SK-N-SH (cell line): ENCODE measurements at regions not wholly inside any gene's neighbourhood (a gene's known extent, or its start where the extent isn't known, plus 50 kb on each side); places are given as distances from the start of the nearest gene placed in this dataset.

Experiments used
- CTCF ChIA-PET: fragments of 300-600, 350-600 bp; formaldehyde crosslinking; extraction: SDS; loops from one replicate; lab custom pipeline; 2021; lab: Yijun Ruan, JAX
- POLR2A ChIA-PET: fragments of 350-600 bp; sonication (Branson Sonifier 250); formaldehyde crosslinking; extraction: SDS; loops from one replicate; lab custom pipeline; 2020; ENCODE audit warnings: antibody characterized with exemption, inconsistent platforms; lab: Yijun Ruan, JAX
- DNase-seq: peaks from one replicate; pipeline ENCODE4 v3.0.0; 2012
- H2AFZ ChIP-seq: fragments of 200-600 bp; sonication (generic); 2 replicates; pipeline ENCODE4 v1.8.1; 2016; ENCODE audit warnings: antibody characterized with exemption, mild to moderate bottlenecking, low read depth
- H3F3A ChIP-seq: fragments of 200-600 bp; sonication (generic); replicated peaks from 2 replicates; pipeline ENCODE3; 2016; ENCODE audit warnings: antibody characterized with exemption, mild to moderate bottlenecking; ENCODE audit not compliant: insufficient read depth
- H3K27ac ChIP-seq, 2 experiments: fragments of 200-500 bp in 1 of 2; fragments of 200-600 bp in 1 of 2; sonication (Bioruptor generic) in 1 of 2; sonication (generic), shearing (Covaris generic) in 1 of 2; 2 replicates each; pipeline versions ENCODE4 v1.5.1 to v1.6.1; 2014 to 2016; ENCODE audit warnings: low read depth in 2 of 2, inconsistent platforms in 1 of 2, low read length in 1 of 2, mild to moderate bottlenecking in 1 of 2, mixed read lengths in 1 of 2
- H3K27me3 ChIP-seq: fragments of 200-600 bp; sonication (generic), shearing (Covaris generic); 2 replicates; pipeline ENCODE4 v1.6.1; 2016; ENCODE audit warnings: mixed run types; ENCODE audit not compliant: insufficient read depth
- H3K36me3 ChIP-seq, 2 experiments: fragments of 200-500 bp in 1 of 2; fragments of 200-600 bp in 1 of 2; sonication (Bioruptor generic) in 1 of 2; sonication (generic) in 1 of 2; replicated peaks in 1 of 2; 2 replicates each; pipeline versions ENCODE3 to v1.5.1; 2014 to 2016; ENCODE audit warnings: low read length in 1 of 2, mild to moderate bottlenecking in 1 of 2; ENCODE audit not compliant: insufficient read depth in 2 of 2, control insufficient read depth in 1 of 2
- H3K4me1 ChIP-seq, 2 experiments: fragments of 200-500 bp in 1 of 2; fragments of 200-600 bp in 1 of 2; sonication (Bioruptor generic) in 1 of 2; sonication (generic), shearing (Covaris generic) in 1 of 2; 2 replicates each; pipeline versions ENCODE4 v1.5.1 to v1.6.1; 2014 to 2016; ENCODE audit warnings: low read depth in 1 of 2, low read length in 1 of 2, mixed run types in 1 of 2; ENCODE audit not compliant: insufficient read depth in 2 of 2, control insufficient read depth in 1 of 2
- H3K4me2 ChIP-seq: fragments of 200-600 bp; sonication (generic), shearing (Covaris generic); 2 replicates; pipeline ENCODE4 v1.6.1; 2017; ENCODE audit warnings: mixed run types
- H3K4me3 ChIP-seq, 2 experiments: fragments of 200-500 bp in 1 of 2; fragments of 200-600 bp in 1 of 2; sonication (Bioruptor generic) in 1 of 2; sonication (generic), shearing (Covaris generic) in 1 of 2; 2 replicates each; pipeline versions ENCODE4 v1.5.1 to v1.8.1; 2014 to 2016; ENCODE audit warnings: low read depth in 2 of 2, inconsistent platforms in 1 of 2, low read length in 1 of 2, mild to moderate bottlenecking in 1 of 2, mixed read lengths in 1 of 2, moderate library complexity in 1 of 2
- H3K79me2 ChIP-seq: fragments of 200-600 bp; sonication (generic); 2 replicates; pipeline ENCODE4 v1.8.1; 2017; ENCODE audit warnings: mild to moderate bottlenecking; ENCODE audit not compliant: insufficient read depth
- H3K9ac ChIP-seq: fragments of 200-600 bp; sonication (generic); 2 replicates; pipeline ENCODE4 v1.6.1; 2017; ENCODE audit warnings: mixed run types
- H3K9me2 ChIP-seq: fragments of 200-600 bp; sonication (generic); 2 replicates; pipeline ENCODE4 v1.6.1; 2017; ENCODE audit warnings: mixed run types
- H3K9me3 ChIP-seq: fragments of 200-600 bp; sonication (generic); 2 replicates; pipeline ENCODE4 v1.6.1; 2017; ENCODE audit warnings: mixed run types, mild to moderate bottlenecking, moderate library complexity
- H4K20me1 ChIP-seq: fragments of 200-600 bp; sonication (generic); 2 replicates; pipeline ENCODE4 v1.6.1; 2017; ENCODE audit warnings: mild to moderate bottlenecking, mixed run types; ENCODE audit not compliant: insufficient read depth
- CHD2 ChIP-seq: fragments of 150-350 bp; IDR thresholded peaks from 2 replicates; pipeline ENCODE4 v1.6.1; 2018; ENCODE audit warnings: low read length; ENCODE audit not compliant: partially characterized antibody
- EZH2phosphoT487 ChIP-seq: fragments of 200-600 bp; sonication (generic); IDR thresholded peaks from 2 replicates; pipeline ENCODE4 v1.6.1; 2017; ENCODE audit warnings: low read depth, mixed run types, mild to moderate bottlenecking, antibody characterized with exemption, moderate library complexity, borderline replicate concordance
- GABPA ChIP-seq: IDR thresholded peaks from 2 replicates; pipeline ENCODE4 v1.4.0; 2012; ENCODE audit warnings: low read depth, mild to moderate bottlenecking
- JUND ChIP-seq: IDR thresholded peaks from 2 replicates; pipeline ENCODE4 v1.4.0; 2012
- MXI1 ChIP-seq: IDR thresholded peaks from 2 replicates; pipeline ENCODE4 v1.6.1; 2012; ENCODE audit warnings: mild to moderate bottlenecking, low read depth, low read length, improper control_type of control experiment
- NFIC ChIP-seq: IDR thresholded peaks from 2 replicates; pipeline ENCODE4 v1.4.0; 2012; ENCODE audit warnings: borderline replicate concordance
- NRF1 ChIP-seq: IDR thresholded peaks from 2 replicates; pipeline ENCODE4 v1.6.1; 2012; ENCODE audit warnings: low read depth, mild to moderate bottlenecking, low read length
- RCOR1 ChIP-seq: fragments of 150-350 bp; IDR thresholded peaks from 2 replicates; pipeline ENCODE4 v1.6.1; 2017; ENCODE audit warnings: antibody characterized with exemption, low read length
- RXRA ChIP-seq: IDR thresholded peaks from 2 replicates; pipeline ENCODE4 v1.4.0; 2012; ENCODE audit warnings: low read depth, mild to moderate bottlenecking, borderline replicate concordance
- TEAD4 ChIP-seq: IDR thresholded peaks from 2 replicates; pipeline ENCODE4 v1.4.0; 2012; ENCODE audit warnings: mild to moderate bottlenecking, borderline replicate concordance; ENCODE audit not compliant: insufficient read depth
- WGBS: methylation state at CpG from one replicate; pipeline ENCODE4 v1.1.6; 2017; ENCODE audit warnings: low lambda C conversion rate; 5-methylcytosine and 5-hydroxymethylcytosine counted together
- TF ChIP-seq, protein P1 (sequence below): IDR thresholded peaks from 2 replicates; pipeline ENCODE4 v1.4.0; 2012; ENCODE audit warnings: low read depth, borderline replicate concordance
- TF ChIP-seq, protein P2 (sequence below): IDR thresholded peaks from 2 replicates; pipeline ENCODE4; 2012
- TF ChIP-seq, protein P3 (sequence below): IDR thresholded peaks from 2 replicates; pipeline ENCODE4 v1.6.1; 2012; ENCODE audit warnings: mild to moderate bottlenecking, low read depth, low read length, moderate library complexity
- TF ChIP-seq, protein P4 (sequence below): fragments of 200-600 bp; sonication (generic); IDR thresholded peaks from 2 replicates; pipeline ENCODE4 v1.6.1; 2017; ENCODE audit warnings: antibody characterized with exemption, mild to moderate bottlenecking, moderate library complexity
- TF ChIP-seq, protein P5 (sequence below): IDR thresholded peaks from 2 replicates; pipeline ENCODE4 v1.4.0; 2012; ENCODE audit warnings: low read depth, borderline replicate concordance

DNA sequence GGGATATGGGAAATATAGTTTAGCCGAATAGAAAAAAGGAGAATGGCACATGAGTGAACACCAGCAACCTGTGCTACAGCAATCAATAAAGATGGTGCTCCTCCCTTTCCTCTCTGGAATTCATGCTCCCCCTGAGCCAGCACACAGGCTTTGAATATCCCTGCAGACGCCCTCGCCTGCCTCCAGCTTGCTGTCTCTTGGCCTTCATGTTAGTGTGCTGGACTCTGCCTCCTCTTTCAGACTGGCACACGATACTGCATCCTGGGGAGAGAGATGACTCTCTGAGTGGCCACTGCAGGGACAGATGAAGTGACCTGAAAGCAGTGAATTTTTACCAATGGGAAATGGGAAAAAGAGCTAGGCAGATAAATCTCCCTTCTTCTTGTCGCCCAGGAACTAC lies 498.6 kb upstream of the SALL1 start:
- no peak for TF ChIP-seq RXRA
- CTCF ChIA-PET, result no interaction called here
- no peak overlapping the region for H3K9ac ChIP-seq
- H3K9me2 ChIP-seq, result no peaks in the 10 kb centered on the region
- H3K27ac ChIP-seq, result no peak overlapping the region
- no peaks in the 10 kb centered on the region for H4K20me1 ChIP-seq
- WGBS, result 29% methylated on average over 5 of the region's 5 CpGs
- no peaks in the 10 kb centered on the region for H3K36me3 ChIP-seq
- no peaks in the 10 kb centered on the region for H3K27me3 ChIP-seq
- H2AFZ ChIP-seq, result no peak overlapping the region
- H3F3A ChIP-seq, result no peaks in the 10 kb centered on the region
- H3K4me1 ChIP-seq, result peaks cover 0 to 5% of the 10 kb centered on the region in 2 experiments; a peak in 1 of 4 replicates
- H3K79me2 ChIP-seq, result no peaks in the 10 kb centered on the region
- H3K4me3 ChIP-seq, result no peak overlapping the region
- H3K9me3 ChIP-seq, result no peaks in the 10 kb centered on the region
- POLR2A ChIA-PET, result no interaction called here
- H3K4me2 ChIP-seq, result no peak overlapping the region
- no peak for DNase-seq

DNA sequence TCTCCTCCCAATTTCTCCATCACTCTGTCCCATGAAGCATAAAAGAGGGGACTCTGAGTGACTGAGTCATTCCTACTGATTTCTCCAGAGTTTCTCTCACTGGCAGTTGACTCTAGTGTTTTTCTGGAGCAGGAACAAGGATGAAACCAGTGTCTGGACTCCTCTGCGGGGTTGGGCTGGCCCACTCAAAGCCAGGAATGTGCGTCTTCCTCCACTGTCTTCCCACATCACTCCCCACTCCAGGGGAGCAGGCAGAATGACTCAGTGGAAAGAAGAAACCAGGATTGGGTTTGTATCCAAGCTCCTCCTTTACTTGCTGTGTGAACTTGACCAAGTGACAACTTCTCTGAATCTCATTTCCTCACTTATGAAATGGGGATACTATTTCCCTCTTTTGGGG lies 497.5 kb upstream of the SALL1 start:
- no peak overlapping the region for H3K27ac ChIP-seq
- CTCF ChIA-PET, result no interaction called here

More for the DNA sequence above, 497.5 kb upstream of the SALL1 start:
- Histone ChIP-seq H3K4me1 (peaks cover 0 to 5% of the 10 kb centered on the region in 2 experiments; a peak in 1 of 4 replicates), H3K9me2 (no peaks in the 10 kb centered on the region), H3K9me3 (no peaks in the 10 kb centered on the region), H3K9ac (no peak overlapping the region), H3K36me3 (no peaks in the 10 kb centered on the region), H4K20me1 (no peaks in the 10 kb centered on the region), H3K27me3 (no peaks in the 10 kb centered on the region), H2AFZ (no peak overlapping the region), H3K4me3 (no peak overlapping the region), H3K4me2 (no peak overlapping the region), H3F3A (no peaks in the 10 kb centered on the region), H3K79me2 (no peaks in the 10 kb centered on the region)
- TF ChIP-seq CHD2 (no peak), RCOR1 (no peak), NFIC (no peak), TEAD4 (no peak), GABPA (no peak), MXI1 (no peak), EZH2phosphoT487 (no peak), JUND (no peak), NRF1 (no peak)
- TF ChIP-seq, protein P1, sequence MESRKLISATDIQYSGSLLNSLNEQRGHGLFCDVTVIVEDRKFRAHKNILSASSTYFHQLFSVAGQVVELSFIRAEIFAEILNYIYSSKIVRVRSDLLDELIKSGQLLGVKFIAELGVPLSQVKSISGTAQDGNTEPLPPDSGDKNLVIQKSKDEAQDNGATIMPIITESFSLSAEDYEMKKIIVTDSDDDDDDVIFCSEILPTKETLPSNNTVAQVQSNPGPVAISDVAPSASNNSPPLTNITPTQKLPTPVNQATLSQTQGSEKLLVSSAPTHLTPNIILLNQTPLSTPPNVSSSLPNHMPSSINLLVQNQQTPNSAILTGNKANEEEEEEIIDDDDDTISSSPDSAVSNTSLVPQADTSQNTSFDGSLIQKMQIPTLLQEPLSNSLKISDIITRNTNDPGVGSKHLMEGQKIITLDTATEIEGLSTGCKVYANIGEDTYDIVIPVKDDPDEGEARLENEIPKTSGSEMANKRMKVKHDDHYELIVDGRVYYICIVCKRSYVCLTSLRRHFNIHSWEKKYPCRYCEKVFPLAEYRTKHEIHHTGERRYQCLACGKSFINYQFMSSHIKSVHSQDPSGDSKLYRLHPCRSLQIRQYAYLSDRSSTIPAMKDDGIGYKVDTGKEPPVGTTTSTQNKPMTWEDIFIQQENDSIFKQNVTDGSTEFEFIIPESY, result no peak
- TF ChIP-seq, protein P2, sequence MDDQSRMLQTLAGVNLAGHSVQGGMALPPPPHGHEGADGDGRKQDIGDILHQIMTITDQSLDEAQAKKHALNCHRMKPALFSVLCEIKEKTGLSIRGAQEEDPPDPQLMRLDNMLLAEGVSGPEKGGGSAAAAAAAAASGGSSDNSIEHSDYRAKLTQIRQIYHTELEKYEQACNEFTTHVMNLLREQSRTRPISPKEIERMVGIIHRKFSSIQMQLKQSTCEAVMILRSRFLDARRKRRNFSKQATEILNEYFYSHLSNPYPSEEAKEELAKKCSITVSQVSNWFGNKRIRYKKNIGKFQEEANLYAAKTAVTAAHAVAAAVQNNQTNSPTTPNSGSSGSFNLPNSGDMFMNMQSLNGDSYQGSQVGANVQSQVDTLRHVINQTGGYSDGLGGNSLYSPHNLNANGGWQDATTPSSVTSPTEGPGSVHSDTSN, result no peak
- TF ChIP-seq, protein P3, sequence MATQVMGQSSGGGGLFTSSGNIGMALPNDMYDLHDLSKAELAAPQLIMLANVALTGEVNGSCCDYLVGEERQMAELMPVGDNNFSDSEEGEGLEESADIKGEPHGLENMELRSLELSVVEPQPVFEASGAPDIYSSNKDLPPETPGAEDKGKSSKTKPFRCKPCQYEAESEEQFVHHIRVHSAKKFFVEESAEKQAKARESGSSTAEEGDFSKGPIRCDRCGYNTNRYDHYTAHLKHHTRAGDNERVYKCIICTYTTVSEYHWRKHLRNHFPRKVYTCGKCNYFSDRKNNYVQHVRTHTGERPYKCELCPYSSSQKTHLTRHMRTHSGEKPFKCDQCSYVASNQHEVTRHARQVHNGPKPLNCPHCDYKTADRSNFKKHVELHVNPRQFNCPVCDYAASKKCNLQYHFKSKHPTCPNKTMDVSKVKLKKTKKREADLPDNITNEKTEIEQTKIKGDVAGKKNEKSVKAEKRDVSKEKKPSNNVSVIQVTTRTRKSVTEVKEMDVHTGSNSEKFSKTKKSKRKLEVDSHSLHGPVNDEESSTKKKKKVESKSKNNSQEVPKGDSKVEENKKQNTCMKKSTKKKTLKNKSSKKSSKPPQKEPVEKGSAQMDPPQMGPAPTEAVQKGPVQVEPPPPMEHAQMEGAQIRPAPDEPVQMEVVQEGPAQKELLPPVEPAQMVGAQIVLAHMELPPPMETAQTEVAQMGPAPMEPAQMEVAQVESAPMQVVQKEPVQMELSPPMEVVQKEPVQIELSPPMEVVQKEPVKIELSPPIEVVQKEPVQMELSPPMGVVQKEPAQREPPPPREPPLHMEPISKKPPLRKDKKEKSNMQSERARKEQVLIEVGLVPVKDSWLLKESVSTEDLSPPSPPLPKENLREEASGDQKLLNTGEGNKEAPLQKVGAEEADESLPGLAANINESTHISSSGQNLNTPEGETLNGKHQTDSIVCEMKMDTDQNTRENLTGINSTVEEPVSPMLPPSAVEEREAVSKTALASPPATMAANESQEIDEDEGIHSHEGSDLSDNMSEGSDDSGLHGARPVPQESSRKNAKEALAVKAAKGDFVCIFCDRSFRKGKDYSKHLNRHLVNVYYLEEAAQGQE, result no peak
- TF ChIP-seq, protein P4, sequence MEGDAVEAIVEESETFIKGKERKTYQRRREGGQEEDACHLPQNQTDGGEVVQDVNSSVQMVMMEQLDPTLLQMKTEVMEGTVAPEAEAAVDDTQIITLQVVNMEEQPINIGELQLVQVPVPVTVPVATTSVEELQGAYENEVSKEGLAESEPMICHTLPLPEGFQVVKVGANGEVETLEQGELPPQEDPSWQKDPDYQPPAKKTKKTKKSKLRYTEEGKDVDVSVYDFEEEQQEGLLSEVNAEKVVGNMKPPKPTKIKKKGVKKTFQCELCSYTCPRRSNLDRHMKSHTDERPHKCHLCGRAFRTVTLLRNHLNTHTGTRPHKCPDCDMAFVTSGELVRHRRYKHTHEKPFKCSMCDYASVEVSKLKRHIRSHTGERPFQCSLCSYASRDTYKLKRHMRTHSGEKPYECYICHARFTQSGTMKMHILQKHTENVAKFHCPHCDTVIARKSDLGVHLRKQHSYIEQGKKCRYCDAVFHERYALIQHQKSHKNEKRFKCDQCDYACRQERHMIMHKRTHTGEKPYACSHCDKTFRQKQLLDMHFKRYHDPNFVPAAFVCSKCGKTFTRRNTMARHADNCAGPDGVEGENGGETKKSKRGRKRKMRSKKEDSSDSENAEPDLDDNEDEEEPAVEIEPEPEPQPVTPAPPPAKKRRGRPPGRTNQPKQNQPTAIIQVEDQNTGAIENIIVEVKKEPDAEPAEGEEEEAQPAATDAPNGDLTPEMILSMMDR, result no peak
- TF ChIP-seq, protein P5, sequence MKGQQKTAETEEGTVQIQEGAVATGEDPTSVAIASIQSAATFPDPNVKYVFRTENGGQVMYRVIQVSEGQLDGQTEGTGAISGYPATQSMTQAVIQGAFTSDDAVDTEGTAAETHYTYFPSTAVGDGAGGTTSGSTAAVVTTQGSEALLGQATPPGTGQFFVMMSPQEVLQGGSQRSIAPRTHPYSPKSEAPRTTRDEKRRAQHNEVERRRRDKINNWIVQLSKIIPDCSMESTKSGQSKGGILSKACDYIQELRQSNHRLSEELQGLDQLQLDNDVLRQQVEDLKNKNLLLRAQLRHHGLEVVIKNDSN, result no peak
- POLR2A ChIA-PET, result no interaction called here
- no peak for DNase-seq
- WGBS, result 59% methylated on average over 2 of the region's 2 CpGs
